Endothelial cell of umbilical vein (primary cell): ENCODE measurements at regions not wholly inside any gene's neighbourhood (a gene's known extent, or its start where the extent isn't known, plus 50 kb on each side); places are given as distances from the start of the nearest gene placed in this dataset.

Experiments
- CTCF ChIP-seq, 2 donors: IDR thresholded peaks; 1 replicate in 1 of 2; 2 replicates in 1 of 2; pipeline ENCODE4 v1.5.1; 2011; ENCODE audit warnings: low read length in 2 of 2, mild to moderate bottlenecking in 2 of 2, moderate library complexity in 2 of 2, control low read depth in 1 of 2, inconsistent platforms in 1 of 2, low read depth in 1 of 2; ENCODE audit not compliant: insufficient read depth in 1 of 2; ENCODE audit errors: extremely low read depth in 1 of 2
- EZH2 ChIP-seq: IDR thresholded peaks from 2 replicates; pipeline ENCODE4 v1.6.1; 2012; ENCODE audit warnings: borderline replicate concordance, low read depth, mild to moderate bottlenecking, moderate library complexity, low read length, inconsistent platforms; ENCODE audit not compliant: severe bottlenecking
- GATA2 ChIP-seq: IDR thresholded peaks from 2 replicates; pipeline ENCODE4 v1.7.0; 2011; ENCODE audit warnings: low read depth, mild to moderate bottlenecking, moderate library complexity, mixed read lengths, low read length; ENCODE audit not compliant: insufficient read length, insufficient read depth
- JUN ChIP-seq: IDR thresholded peaks from 2 replicates; pipeline ENCODE4 v1.6.1; 2011; ENCODE audit warnings: borderline replicate concordance, low read depth; ENCODE audit not compliant: insufficient read length, insufficient read depth
- MAX ChIP-seq: IDR thresholded peaks from 2 replicates; pipeline ENCODE4 v1.6.1; 2011; ENCODE audit not compliant: insufficient read depth, insufficient read length
- MYC ChIP-seq: IDR thresholded peaks from one replicate; pipeline ENCODE4 v1.6.1; 2011; ENCODE audit warnings: mild to moderate bottlenecking, low read depth, low read length
- POLR2A ChIP-seq: IDR thresholded peaks from 2 replicates; pipeline ENCODE4 v1.6.1; 2012; ENCODE audit warnings: low read depth, mild to moderate bottlenecking, control low read depth, low read length
- POLR2AphosphoS5 ChIP-seq: IDR thresholded peaks from 2 replicates; pipeline ENCODE4 v1.6.1; 2012; ENCODE audit warnings: low read depth, mild to moderate bottlenecking, control low read depth, low read length, moderate library complexity; ENCODE audit not compliant: insufficient read depth

GRCh38 chr7:113727486-113727885, 191.3 kb downstream of the PPP1R3A start:
- TF ChIP-seq CTCF (IDR thresholded peaks at IDR 0.05; ENCODE audit: extremely low read depth in 1 of 2, insufficient read depth in 1 of 2, low read depth in 1 of 2, low read length in 2 of 2) (no peak), MYC (no peak), POLR2A (no peak), EZH2 (no peak), POLR2AphosphoS5 (no peak), MAX (no peak), JUN (no peak), GATA2 (no peak)
